ENCODE measurements at regions not wholly inside any gene's neighbourhood (a gene's known extent, or its start where the extent isn't known, plus 50 kb on each side); places are given as distances from the start of the nearest gene placed in this dataset.

GRCh38 chr18:1805521-1805920 lies 765.8 kb downstream of the METTL4 start:
- TF ChIP-seq POLR2A (IDR thresholded peaks at IDR 0.05) (no peak), CTCF (IDR thresholded peaks at IDR 0.05) (no peak)

Data from esophagus squamous epithelium (tissue), 4 donors.